ENCODE measurements at regions not wholly inside any gene's neighbourhood (a gene's known extent, or its start where the extent isn't known, plus 50 kb on each side); places are given as distances from the start of the nearest gene placed in this dataset.

DNA sequence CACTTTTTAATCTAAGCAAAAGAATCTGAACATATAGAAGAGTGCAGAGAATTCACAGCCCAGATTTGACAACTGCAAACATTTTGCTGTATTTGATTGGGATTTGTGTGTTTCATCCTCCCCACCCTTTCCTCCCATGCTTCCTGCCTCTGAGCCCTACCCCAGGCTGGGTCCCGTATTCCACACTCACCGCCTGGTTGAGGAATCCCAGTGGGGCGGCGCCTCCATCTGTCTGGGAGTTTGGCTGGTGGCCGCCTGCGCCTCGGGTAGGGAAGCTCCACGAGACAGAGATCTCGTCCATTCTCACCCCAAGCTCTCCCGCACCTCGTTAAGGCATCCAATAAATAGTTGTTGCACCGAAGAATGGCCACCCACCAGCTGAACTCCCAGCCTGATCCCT lies 70.7 kb upstream of the SLC22A11 start:
- TF ChIP-seq, protein P1, sequence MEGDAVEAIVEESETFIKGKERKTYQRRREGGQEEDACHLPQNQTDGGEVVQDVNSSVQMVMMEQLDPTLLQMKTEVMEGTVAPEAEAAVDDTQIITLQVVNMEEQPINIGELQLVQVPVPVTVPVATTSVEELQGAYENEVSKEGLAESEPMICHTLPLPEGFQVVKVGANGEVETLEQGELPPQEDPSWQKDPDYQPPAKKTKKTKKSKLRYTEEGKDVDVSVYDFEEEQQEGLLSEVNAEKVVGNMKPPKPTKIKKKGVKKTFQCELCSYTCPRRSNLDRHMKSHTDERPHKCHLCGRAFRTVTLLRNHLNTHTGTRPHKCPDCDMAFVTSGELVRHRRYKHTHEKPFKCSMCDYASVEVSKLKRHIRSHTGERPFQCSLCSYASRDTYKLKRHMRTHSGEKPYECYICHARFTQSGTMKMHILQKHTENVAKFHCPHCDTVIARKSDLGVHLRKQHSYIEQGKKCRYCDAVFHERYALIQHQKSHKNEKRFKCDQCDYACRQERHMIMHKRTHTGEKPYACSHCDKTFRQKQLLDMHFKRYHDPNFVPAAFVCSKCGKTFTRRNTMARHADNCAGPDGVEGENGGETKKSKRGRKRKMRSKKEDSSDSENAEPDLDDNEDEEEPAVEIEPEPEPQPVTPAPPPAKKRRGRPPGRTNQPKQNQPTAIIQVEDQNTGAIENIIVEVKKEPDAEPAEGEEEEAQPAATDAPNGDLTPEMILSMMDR (conservative IDR thresholded peaks at IDR 0.05; ENCODE audit: low read length) = no peak
- TF ChIP-seq EZH2phosphoT487 (IDR thresholded peaks at IDR 0.05; ENCODE audit: borderline replicate concordance) = no peak
